Panc1 (cell line): ENCODE measurements at regions not wholly inside any gene's neighbourhood (a gene's known extent, or its start where the extent isn't known, plus 50 kb on each side); places are given as distances from the start of the nearest gene placed in this dataset.

Experiments
- POLR2AphosphoS5 ChIP-seq: IDR thresholded peaks from 2 replicates; pipeline ENCODE4 v1.6.1; 2012; ENCODE audit warnings: mild to moderate bottlenecking, low read depth, low read length, moderate library complexity
- SIN3A ChIP-seq: IDR thresholded peaks from 2 replicates; pipeline ENCODE4 v1.6.1; 2012; ENCODE audit warnings: low read depth, mild to moderate bottlenecking, low read length, moderate library complexity, borderline replicate concordance; ENCODE audit not compliant: insufficient read depth
- TCF7L2 ChIP-seq: IDR thresholded peaks from 2 replicates; pipeline ENCODE4 v1.6.1; 2011; ENCODE audit warnings: mild to moderate bottlenecking, low read depth, low read length, inconsistent platforms
- TF ChIP-seq, protein P1 (sequence below): fragments of 450-650 bp; IDR thresholded peaks from 2 replicates; pipeline ENCODE4 v1.5.1; 2017; ENCODE audit warnings: mild to moderate bottlenecking
- TF ChIP-seq, protein P2 (sequence below), 2 experiments: IDR thresholded peaks; 2 replicates each; pipeline ENCODE4 v1.6.1; 2011 to 2012; ENCODE audit warnings: low read depth in 2 of 2, control low read depth in 1 of 2, low read length in 1 of 2, mild to moderate bottlenecking in 1 of 2, moderate library complexity in 1 of 2; ENCODE audit not compliant: insufficient read depth in 1 of 2

DNA sequence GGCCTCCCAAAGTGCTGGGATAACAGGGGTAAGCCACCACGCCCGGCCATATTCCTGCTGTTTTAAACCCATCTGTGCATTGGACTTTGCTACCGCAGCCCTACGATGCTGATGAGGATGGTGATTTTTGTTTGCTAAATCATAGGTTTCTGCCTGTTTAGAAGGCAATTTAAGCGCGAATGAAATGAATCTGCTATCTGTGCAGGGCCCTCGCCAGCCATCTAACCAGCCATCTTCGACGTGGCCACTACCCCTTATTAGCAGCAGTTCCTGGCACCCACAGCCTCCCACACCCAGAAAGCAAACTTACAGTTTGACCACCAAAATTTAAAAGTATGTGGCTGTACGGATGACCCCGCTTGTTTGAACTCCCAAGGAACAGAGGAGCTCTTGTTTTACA is 178.5 kb downstream of the SHOX start:
- TF ChIP-seq, protein P1, sequence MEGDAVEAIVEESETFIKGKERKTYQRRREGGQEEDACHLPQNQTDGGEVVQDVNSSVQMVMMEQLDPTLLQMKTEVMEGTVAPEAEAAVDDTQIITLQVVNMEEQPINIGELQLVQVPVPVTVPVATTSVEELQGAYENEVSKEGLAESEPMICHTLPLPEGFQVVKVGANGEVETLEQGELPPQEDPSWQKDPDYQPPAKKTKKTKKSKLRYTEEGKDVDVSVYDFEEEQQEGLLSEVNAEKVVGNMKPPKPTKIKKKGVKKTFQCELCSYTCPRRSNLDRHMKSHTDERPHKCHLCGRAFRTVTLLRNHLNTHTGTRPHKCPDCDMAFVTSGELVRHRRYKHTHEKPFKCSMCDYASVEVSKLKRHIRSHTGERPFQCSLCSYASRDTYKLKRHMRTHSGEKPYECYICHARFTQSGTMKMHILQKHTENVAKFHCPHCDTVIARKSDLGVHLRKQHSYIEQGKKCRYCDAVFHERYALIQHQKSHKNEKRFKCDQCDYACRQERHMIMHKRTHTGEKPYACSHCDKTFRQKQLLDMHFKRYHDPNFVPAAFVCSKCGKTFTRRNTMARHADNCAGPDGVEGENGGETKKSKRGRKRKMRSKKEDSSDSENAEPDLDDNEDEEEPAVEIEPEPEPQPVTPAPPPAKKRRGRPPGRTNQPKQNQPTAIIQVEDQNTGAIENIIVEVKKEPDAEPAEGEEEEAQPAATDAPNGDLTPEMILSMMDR, result no peak
- TF ChIP-seq SIN3A (no peak), POLR2AphosphoS5 (no peak), TCF7L2 (no peak)
- TF ChIP-seq, protein P2, sequence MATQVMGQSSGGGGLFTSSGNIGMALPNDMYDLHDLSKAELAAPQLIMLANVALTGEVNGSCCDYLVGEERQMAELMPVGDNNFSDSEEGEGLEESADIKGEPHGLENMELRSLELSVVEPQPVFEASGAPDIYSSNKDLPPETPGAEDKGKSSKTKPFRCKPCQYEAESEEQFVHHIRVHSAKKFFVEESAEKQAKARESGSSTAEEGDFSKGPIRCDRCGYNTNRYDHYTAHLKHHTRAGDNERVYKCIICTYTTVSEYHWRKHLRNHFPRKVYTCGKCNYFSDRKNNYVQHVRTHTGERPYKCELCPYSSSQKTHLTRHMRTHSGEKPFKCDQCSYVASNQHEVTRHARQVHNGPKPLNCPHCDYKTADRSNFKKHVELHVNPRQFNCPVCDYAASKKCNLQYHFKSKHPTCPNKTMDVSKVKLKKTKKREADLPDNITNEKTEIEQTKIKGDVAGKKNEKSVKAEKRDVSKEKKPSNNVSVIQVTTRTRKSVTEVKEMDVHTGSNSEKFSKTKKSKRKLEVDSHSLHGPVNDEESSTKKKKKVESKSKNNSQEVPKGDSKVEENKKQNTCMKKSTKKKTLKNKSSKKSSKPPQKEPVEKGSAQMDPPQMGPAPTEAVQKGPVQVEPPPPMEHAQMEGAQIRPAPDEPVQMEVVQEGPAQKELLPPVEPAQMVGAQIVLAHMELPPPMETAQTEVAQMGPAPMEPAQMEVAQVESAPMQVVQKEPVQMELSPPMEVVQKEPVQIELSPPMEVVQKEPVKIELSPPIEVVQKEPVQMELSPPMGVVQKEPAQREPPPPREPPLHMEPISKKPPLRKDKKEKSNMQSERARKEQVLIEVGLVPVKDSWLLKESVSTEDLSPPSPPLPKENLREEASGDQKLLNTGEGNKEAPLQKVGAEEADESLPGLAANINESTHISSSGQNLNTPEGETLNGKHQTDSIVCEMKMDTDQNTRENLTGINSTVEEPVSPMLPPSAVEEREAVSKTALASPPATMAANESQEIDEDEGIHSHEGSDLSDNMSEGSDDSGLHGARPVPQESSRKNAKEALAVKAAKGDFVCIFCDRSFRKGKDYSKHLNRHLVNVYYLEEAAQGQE (IDR thresholded peaks at IDR 0.05; ENCODE audit: insufficient read depth in 1 of 2, low read depth in 2 of 2, low read length in 1 of 2), result no peak
